Smooth muscle cell (in vitro differentiated cells): ENCODE measurements at regions not wholly inside any gene's neighbourhood (a gene's known extent, or its start where the extent isn't known, plus 50 kb on each side); places are given as distances from the start of the nearest gene placed in this dataset.

Experiments used
- DNase-seq: peaks from one replicate; lab custom pipeline; 2025; ENCODE audit not compliant: unreplicated experiment; lab: John Stamatoyannopoulos, UW
- H2AFZ ChIP-seq: fragments of 200-600 bp; sonication (generic); 2 replicates; pipeline ENCODE4 v1.6.0; 2016; ENCODE audit warnings: antibody characterized with exemption, low read depth, mild to moderate bottlenecking
- H3F3A ChIP-seq: fragments of 200-600 bp; sonication (generic); 2 replicates; pipeline ENCODE4 v1.6.0; 2017; ENCODE audit warnings: antibody characterized with exemption, low read depth
- H3K27ac ChIP-seq: fragments of 200-600 bp; sonication (generic); 2 replicates; pipeline ENCODE4 v1.5.1; 2016; ENCODE audit warnings: low read depth, mild to moderate bottlenecking
- H3K27me3 ChIP-seq: fragments of 200-600 bp; sonication (generic); 2 replicates; pipeline ENCODE4 v1.6.1; 2016; ENCODE audit warnings: low read depth, mild to moderate bottlenecking
- H3K36me3 ChIP-seq: fragments of 200-600 bp; sonication (generic); 2 replicates; pipeline ENCODE4 v1.5.1; 2016; ENCODE audit warnings: low read depth
- H3K4me1 ChIP-seq: fragments of 200-600 bp; sonication (generic); 2 replicates; pipeline ENCODE4 v1.5.1; 2016; ENCODE audit warnings: low read depth
- H3K4me2 ChIP-seq: fragments of 200-600 bp; sonication (generic); 2 replicates; pipeline ENCODE4 v1.6.0; 2016; ENCODE audit warnings: mild to moderate bottlenecking
- H3K4me3 ChIP-seq: fragments of 200-600 bp; sonication (generic); 2 replicates; pipeline ENCODE4 v1.5.1; 2016; ENCODE audit warnings: mild to moderate bottlenecking
- H3K79me2 ChIP-seq: fragments of 200-600 bp; sonication (generic); 2 replicates; pipeline ENCODE4 v1.6.0; 2016; ENCODE audit warnings: low read depth, mild to moderate bottlenecking
- H3K9ac ChIP-seq: fragments of 200-600 bp; sonication (generic); 2 replicates; pipeline ENCODE4 v1.6.0; 2016; ENCODE audit warnings: low read depth
- H3K9me3 ChIP-seq: fragments of 200-600 bp; sonication (generic); replicated peaks from 2 replicates; pipeline ENCODE4 v1.5.1; 2016; ENCODE audit warnings: low read depth
- H4K20me1 ChIP-seq: fragments of 200-600 bp; sonication (generic); 2 replicates; pipeline ENCODE4 v1.6.0; 2016; ENCODE audit warnings: low read depth
- WGBS: methylation state at CpG from one replicate; pipeline ENCODE4 v1.1.7; 2016; ENCODE audit warnings: low lambda C conversion rate; 5-methylcytosine and 5-hydroxymethylcytosine counted together
- TF ChIP-seq, protein P1 (sequence below): fragments of 200-600 bp; sonication (generic); IDR thresholded peaks from 2 replicates; pipeline ENCODE4 v1.5.1; 2017; ENCODE audit warnings: borderline replicate concordance, mild to moderate bottlenecking, antibody characterized with exemption; ENCODE audit not compliant: insufficient read depth, poor library complexity, severe bottlenecking

DNA sequence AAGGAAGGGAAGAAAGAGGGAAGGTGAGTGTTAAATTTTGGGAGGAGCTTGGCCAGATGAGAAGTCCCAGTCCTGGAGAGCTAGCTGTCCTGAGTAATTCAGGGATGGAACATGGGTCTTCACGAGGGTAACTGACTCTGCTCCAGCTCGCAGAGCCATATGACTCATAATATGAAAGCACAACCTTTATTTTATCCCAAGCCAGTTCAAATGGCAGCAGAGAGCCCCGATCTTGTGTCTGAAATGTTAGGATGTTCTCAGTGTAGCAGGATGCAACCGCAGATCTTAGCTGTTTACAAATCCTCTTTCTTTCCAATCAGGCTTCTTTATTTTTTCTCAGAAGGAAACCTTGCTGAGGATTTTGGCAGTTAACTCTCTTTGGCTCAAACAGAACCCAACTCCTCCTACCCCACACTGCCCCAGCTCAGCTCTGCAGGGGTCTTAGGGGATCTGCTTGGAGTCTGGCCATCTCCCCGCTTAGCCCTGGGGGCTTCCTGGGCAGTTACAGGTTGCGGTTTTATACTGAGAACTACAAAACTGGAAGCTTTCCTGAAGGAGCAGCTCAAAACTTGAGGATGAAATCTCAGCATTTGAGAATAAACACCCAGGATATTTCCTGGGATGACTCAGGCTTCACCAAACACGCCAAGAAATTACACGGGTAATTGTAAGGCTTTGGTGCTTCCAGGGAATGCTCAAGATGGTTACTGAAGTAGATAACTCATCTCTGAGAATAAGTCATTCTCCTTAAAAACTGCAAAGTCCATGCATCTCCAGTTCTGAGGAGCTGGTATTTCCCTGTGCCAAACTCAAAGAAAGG is 92.5 kb downstream of the VCPKMT start:
- Histone ChIP-seq H3K4me3 (no peak overlapping the region), H3K4me1 (peaks cover 3% of the 10 kb centered on the region)

DNA sequence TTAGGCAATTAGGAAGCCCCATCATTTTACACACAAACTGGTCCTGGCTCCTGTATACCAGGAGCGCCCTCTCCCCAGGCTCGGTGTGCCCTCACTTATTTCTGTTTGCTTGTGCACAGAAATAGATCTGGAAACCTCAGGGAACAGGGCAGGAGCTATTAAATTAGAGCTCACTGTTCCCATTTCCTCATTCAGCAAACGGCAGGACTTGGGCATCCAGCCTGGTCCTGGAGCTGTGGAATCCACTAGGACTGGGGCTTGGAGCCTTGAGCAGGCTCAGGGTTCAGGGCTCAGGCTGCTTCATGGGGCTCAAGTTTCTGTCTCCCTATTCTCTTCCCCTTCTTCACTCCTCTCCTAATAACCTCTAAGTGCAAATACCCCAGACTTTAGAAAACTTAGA is 91.3 kb downstream of the VCPKMT start:
- Histone ChIP-seq H3K79me2 (no peaks in the 10 kb centered on the region), H2AFZ (no peak overlapping the region), H3F3A (no peaks in the 10 kb centered on the region), H3K4me2 (no peak overlapping the region), H4K20me1 (no peaks in the 10 kb centered on the region), H3K36me3 (no peaks in the 10 kb centered on the region), H3K27ac (no peak overlapping the region), H3K27me3 (no peaks in the 10 kb centered on the region), H3K4me3 (no peak overlapping the region), H3K9me3 (no peaks in the 10 kb centered on the region), H3K4me1 (peaks cover 3% of the 10 kb centered on the region), H3K9ac (no peak overlapping the region)
- 97% methylated on average over 3 of the region's 3 CpGs for WGBS
- no peak for DNase-seq
- TF ChIP-seq, protein P1, sequence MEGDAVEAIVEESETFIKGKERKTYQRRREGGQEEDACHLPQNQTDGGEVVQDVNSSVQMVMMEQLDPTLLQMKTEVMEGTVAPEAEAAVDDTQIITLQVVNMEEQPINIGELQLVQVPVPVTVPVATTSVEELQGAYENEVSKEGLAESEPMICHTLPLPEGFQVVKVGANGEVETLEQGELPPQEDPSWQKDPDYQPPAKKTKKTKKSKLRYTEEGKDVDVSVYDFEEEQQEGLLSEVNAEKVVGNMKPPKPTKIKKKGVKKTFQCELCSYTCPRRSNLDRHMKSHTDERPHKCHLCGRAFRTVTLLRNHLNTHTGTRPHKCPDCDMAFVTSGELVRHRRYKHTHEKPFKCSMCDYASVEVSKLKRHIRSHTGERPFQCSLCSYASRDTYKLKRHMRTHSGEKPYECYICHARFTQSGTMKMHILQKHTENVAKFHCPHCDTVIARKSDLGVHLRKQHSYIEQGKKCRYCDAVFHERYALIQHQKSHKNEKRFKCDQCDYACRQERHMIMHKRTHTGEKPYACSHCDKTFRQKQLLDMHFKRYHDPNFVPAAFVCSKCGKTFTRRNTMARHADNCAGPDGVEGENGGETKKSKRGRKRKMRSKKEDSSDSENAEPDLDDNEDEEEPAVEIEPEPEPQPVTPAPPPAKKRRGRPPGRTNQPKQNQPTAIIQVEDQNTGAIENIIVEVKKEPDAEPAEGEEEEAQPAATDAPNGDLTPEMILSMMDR: no peak

More for the DNA sequence above, 92.5 kb downstream of the VCPKMT start:
- no peak for DNase-seq
- H4K20me1 ChIP-seq: no peaks in the 10 kb centered on the region
- TF ChIP-seq, protein P1: no peak
- no peak overlapping the region for H3K9ac ChIP-seq
- H3K36me3 ChIP-seq: no peaks in the 10 kb centered on the region
- no peaks in the 10 kb centered on the region for H3F3A ChIP-seq
- H3K79me2 ChIP-seq: no peaks in the 10 kb centered on the region
- H2AFZ ChIP-seq: peak overlapping the region; percentile 64
- peak overlapping the region; percentile 35 for H3K27ac ChIP-seq
- H3K9me3 ChIP-seq: no peaks in the 10 kb centered on the region
- 56% methylated on average over 8 of the region's 8 CpGs for WGBS
- H3K4me2 ChIP-seq: peak overlapping the region; percentile 23
- no peaks in the 10 kb centered on the region for H3K27me3 ChIP-seq

DNA sequence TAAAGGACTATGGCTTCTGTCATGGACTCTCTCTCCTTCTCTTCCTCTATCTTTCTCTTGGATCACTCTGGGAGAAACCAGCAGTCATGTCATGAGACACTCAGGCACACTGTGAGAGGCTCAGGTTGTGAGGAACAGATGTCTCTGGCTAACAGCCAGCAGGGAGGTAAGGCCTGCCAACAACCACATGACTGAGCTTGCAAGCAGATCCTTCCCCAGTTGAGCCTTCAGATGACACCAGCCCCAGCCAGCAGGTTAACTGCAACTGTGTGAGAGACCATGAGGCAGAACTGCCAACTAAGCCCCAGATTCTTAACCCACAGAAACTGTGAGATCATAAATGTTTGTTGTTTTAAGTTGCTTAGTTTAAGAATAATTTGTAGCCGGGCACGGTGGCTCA is 90.6 kb downstream of the VCPKMT start:
- Histone ChIP-seq H3K79me2 (no peaks in the 10 kb centered on the region), H3F3A (no peaks in the 10 kb centered on the region), H3K4me1 (peaks cover 3% of the 10 kb centered on the region), H3K4me2 (no peak overlapping the region), H3K27ac (no peak overlapping the region), H3K27me3 (no peaks in the 10 kb centered on the region), H4K20me1 (no peaks in the 10 kb centered on the region), H3K36me3 (no peaks in the 10 kb centered on the region), H3K4me3 (no peak overlapping the region), H3K9me3 (no peaks in the 10 kb centered on the region), H2AFZ (no peak overlapping the region), H3K9ac (no peak overlapping the region)
- no peak for DNase-seq
- TF ChIP-seq, protein P1: no peak
- 91% methylated on average over 2 of the region's 2 CpGs for WGBS

DNA sequence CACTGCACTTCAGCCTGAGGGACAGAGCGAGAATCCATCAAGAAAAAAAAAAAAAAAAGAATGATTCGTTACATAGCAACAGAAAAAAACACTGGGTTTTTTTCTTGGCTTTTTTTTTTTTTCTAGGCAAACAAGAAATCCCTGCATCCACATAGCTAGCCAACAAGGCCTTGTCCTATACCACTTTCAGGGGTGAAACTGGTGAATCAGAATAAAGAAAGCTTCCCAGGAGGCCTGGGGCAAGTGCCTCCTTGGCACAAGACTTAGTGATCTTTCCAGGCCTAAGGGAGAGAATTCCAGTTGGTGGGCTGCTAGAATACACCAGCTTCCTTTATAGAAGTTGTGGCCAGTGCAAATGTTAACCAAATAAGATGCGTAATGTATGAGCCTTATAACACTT is 90.0 kb downstream of the VCPKMT start:
- H3K79me2 ChIP-seq: no peaks in the 10 kb centered on the region
- no peaks in the 10 kb centered on the region for H3K9me3 ChIP-seq
- TF ChIP-seq, protein P1: no peak
- no peak overlapping the region for H3K4me2 ChIP-seq
- no peak overlapping the region for H3K27ac ChIP-seq
- H3K9ac ChIP-seq: no peak overlapping the region
- 96% methylated on average over 3 of the region's 3 CpGs for WGBS
- DNase-seq: no peak
- no peaks in the 10 kb centered on the region for H3K27me3 ChIP-seq
- H3K4me1 ChIP-seq: peaks cover 3% of the 10 kb centered on the region
- no peaks in the 10 kb centered on the region for H4K20me1 ChIP-seq
- no peak overlapping the region for H2AFZ ChIP-seq
- H3K36me3 ChIP-seq: no peaks in the 10 kb centered on the region
- no peaks in the 10 kb centered on the region for H3F3A ChIP-seq
- H3K4me3 ChIP-seq: no peak overlapping the region
